K562 (cell line): ENCODE measurements at regions not wholly inside any gene's neighbourhood (a gene's known extent, or its start where the extent isn't known, plus 50 kb on each side); places are given as distances from the start of the nearest gene placed in this dataset.

Experiments used
- EHMT2 ChIP-seq: fragments of 450-650 bp; IDR thresholded peaks from 2 replicates; pipeline ENCODE4 v1.6.1; 2018; ENCODE audit warnings: antibody characterized with exemption
- RUNX1 ChIP-seq: sonication (generic); IDR thresholded peaks from 2 replicates; pipeline ENCODE4 v1.6.1; 2016; ENCODE audit warnings: antibody characterized with exemption, low read depth
- SIN3A ChIP-seq, 2 experiments: fragments of 150-350 bp in 1 of 2; IDR thresholded peaks; 2 replicates each; pipeline ENCODE4 v1.6.1; 2011 to 2016; ENCODE audit warnings: borderline replicate concordance in 2 of 2, low read depth in 2 of 2, low read length in 2 of 2, mild to moderate bottlenecking in 2 of 2, moderate library complexity in 2 of 2; ENCODE audit not compliant: control insufficient read depth in 1 of 2
- TFAM ChIP-seq: fragments of 250-450 bp; sonication (Bioruptor Pico); conservative IDR thresholded peaks from 2 replicates; pipeline ENCODE4 v1.5.0; 2021; ENCODE audit warnings: mild to moderate bottlenecking, moderate library complexity
- ZBED1 ChIP-seq: IDR thresholded peaks from 2 replicates; pipeline ENCODE4 v1.6.1; 2014
- ZKSCAN8 ChIP-seq: fragments of 200-800 bp; sonication (Bioruptor generic); IDR thresholded peaks from 2 replicates; pipeline ENCODE4 v1.6.1; 2016; ENCODE audit warnings: missing genetic modification characterization, missing compliant biosample characterization
- TF ChIP-seq, protein P1 (sequence below): IDR thresholded peaks from 2 replicates; pipeline ENCODE4 v1.6.1; 2011; ENCODE audit warnings: borderline replicate concordance, low read depth, mild to moderate bottlenecking, moderate library complexity, low read length; ENCODE audit not compliant: insufficient read depth, poor library complexity, severe bottlenecking

DNA sequence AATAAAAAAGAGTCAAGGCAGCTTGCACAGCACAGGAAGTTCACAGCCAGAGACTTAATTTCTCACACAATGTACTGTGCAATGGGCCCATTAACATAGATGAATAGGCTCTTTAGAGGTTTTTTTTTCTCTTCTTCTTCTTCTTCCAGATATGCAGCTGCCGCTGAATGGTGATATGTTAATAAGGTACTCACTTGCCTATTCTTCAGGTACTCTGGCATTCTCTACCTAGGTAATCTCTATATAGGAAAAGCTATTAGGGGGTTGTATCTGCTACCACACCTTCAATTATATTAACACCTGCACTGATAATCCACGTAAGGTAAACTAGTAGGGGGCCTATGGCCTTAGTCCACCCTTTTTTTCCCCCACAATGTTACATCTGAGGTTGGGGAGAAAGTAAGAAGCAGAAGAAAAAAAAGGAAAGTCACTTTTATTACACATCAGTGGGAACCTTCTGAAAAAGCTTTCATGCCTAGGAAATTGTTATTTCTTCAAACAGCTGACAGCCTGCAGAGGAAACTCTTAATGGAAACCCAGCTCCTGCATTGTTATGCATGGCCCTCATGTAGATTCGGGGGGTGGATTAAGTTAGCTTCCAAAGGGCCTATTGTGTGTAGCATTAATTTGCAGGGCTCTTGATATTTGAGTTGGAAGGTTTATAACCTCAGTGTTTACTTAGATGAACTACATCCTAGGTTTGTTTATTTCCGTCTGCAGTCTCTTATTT is 525.5 kb downstream of the ZIC1 start:
- TF ChIP-seq RUNX1 (no peak), ZBED1 (no peak), ZKSCAN8 (CRISPR knock-in tag) (no peak), EHMT2 (no peak), SIN3A (IDR thresholded peaks at IDR 0.05; ENCODE audit: borderline replicate concordance in 2 of 2, control insufficient read depth in 1 of 2, low read depth in 2 of 2, low read length in 2 of 2) (no peak), TFAM (CRISPR knock-in tag) (no peak)
- TF ChIP-seq, protein P1, sequence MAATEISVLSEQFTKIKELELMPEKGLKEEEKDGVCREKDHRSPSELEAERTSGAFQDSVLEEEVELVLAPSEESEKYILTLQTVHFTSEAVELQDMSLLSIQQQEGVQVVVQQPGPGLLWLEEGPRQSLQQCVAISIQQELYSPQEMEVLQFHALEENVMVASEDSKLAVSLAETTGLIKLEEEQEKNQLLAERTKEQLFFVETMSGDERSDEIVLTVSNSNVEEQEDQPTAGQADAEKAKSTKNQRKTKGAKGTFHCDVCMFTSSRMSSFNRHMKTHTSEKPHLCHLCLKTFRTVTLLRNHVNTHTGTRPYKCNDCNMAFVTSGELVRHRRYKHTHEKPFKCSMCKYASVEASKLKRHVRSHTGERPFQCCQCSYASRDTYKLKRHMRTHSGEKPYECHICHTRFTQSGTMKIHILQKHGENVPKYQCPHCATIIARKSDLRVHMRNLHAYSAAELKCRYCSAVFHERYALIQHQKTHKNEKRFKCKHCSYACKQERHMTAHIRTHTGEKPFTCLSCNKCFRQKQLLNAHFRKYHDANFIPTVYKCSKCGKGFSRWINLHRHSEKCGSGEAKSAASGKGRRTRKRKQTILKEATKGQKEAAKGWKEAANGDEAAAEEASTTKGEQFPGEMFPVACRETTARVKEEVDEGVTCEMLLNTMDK, result no peak
